ENCODE measurements at regions not wholly inside any gene's neighbourhood (a gene's known extent, or its start where the extent isn't known, plus 50 kb on each side); places are given as distances from the start of the nearest gene placed in this dataset.

DNA sequence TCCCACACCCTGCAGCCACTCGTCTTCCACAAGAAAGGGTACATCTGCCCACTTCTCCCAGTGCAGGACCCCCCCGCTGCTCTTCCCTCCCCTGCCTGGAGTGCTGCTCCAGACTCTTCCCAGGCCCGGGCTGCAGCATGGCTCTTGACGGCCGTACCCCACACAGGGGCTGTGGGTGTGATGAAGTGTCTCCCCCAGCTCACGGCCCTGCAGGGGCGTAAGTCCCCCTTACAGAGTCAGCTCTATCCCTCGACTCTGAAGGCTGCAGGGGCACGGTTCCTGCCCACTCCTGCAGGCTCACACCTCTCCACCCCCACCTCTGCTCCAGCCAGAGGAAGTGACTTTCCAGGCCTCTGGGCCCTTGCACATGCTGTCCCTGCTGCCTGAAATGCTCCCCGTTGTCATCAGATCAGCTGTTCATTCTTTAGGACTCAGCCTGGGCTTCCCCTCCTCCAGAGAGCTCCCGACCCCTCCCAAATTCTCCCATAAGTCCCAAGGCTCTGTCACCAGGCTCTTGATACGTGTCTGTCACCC, 180.6 kb upstream of the IER5L start:
- DNase-seq (ENCODE audit: low spot score), result no peak
- Histone ChIP-seq H3K27ac (ENCODE audit: poor library complexity, severe bottlenecking) (no peak overlapping the region), H3K4me3 (ENCODE audit: severe bottlenecking) (no peak overlapping the region), H3K4me1 (ENCODE audit: insufficient read depth, poor library complexity, severe bottlenecking) (peaks cover 3% of the 10 kb centered on the region), H3K9me3 (ENCODE audit: severe bottlenecking) (no peaks in the 10 kb centered on the region), H3K36me3 (ENCODE audit: low read depth) (no peaks in the 10 kb centered on the region), H3K27me3 (ENCODE audit: insufficient read depth, poor library complexity, severe bottlenecking) (no peaks in the 10 kb centered on the region)
- TF ChIP-seq, protein P1, sequence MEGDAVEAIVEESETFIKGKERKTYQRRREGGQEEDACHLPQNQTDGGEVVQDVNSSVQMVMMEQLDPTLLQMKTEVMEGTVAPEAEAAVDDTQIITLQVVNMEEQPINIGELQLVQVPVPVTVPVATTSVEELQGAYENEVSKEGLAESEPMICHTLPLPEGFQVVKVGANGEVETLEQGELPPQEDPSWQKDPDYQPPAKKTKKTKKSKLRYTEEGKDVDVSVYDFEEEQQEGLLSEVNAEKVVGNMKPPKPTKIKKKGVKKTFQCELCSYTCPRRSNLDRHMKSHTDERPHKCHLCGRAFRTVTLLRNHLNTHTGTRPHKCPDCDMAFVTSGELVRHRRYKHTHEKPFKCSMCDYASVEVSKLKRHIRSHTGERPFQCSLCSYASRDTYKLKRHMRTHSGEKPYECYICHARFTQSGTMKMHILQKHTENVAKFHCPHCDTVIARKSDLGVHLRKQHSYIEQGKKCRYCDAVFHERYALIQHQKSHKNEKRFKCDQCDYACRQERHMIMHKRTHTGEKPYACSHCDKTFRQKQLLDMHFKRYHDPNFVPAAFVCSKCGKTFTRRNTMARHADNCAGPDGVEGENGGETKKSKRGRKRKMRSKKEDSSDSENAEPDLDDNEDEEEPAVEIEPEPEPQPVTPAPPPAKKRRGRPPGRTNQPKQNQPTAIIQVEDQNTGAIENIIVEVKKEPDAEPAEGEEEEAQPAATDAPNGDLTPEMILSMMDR (IDR thresholded peaks at IDR 0.05; ENCODE audit: poor library complexity, severe bottlenecking), result no peak
- ATAC-seq (ENCODE audit: low read depth), result no peak

DNA sequence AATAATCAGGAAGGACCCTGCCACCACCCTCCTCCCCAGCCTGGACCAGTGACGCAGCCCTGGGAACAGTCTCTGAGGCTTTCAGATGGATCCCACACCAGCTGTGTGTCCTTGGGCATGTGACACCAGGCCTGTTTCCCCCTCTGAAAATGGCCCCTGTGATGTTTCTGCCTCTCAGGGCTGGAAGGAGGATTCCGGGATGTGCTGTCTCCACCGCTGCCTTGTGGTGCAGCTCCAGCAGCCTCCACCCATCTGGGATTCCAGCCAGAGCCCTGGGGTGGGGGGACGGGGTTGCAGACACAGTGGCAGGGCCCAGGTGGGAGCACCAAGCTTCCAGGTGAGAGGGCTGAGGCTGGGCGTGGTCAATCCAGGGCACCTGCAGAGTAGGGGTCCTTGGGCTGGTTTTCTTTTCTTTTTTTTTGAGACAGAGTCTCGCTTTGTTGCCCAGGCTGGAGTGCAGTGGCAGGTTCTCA, 179.7 kb upstream of the IER5L start:
- Histone ChIP-seq H3K4me1 (ENCODE audit: insufficient read depth, poor library complexity, severe bottlenecking) (peaks cover 3% of the 10 kb centered on the region), H3K27me3 (ENCODE audit: insufficient read depth, poor library complexity, severe bottlenecking) (no peaks in the 10 kb centered on the region), H3K4me3 (ENCODE audit: severe bottlenecking) (no peak overlapping the region), H3K36me3 (ENCODE audit: low read depth) (no peaks in the 10 kb centered on the region), H3K9me3 (ENCODE audit: severe bottlenecking) (no peaks in the 10 kb centered on the region), H3K27ac (ENCODE audit: poor library complexity, severe bottlenecking) (no peak overlapping the region)
- TF ChIP-seq, protein P1 (IDR thresholded peaks at IDR 0.05; ENCODE audit: poor library complexity, severe bottlenecking), result no peak
- DNase-seq (ENCODE audit: low spot score) (no peak), ATAC-seq (ENCODE audit: low read depth) (no peak)

DNA sequence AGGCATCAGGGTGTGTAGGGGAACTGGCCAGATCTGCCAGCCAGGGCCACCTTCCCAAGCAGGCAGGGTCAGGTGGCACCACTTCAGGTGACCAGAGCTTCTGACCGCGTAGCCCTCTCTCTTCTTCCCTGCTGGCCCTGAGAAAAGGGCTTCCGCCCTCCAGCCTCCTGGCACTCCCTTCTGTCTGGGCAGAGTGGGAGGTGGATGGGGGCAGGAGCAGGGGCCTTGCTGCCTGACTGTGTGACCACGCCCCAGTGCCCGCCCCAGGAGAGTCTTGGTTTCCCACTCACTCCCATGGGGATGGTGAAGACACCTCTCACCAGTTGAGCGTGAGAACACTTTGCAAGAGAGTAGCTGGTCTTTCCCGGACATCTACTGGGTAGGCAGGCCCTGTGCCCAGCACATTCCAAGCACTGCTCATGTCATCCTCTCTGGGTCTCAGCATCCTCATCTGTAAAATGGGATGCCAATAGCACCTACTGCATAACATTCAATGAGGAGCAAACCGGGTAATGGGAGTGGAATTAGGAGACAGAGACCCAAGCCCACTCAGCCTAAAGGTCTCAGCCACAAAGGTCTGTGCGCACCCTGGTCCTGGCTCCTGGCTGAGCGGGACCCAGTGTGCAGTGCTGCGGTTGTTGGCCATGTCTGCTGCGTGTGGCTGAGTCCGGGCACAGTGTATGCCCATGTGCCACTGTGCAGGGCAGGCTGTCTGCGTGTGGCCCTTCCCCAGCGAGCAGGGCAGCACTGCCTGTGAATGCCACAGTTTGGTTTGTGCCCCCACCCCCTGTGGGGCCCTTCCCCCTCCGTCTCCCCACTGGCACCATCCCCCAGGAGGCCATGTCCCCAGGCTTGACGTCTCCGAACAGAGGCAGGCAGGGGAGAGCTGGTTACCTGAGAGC, 179.1 kb upstream of the IER5L start:
- TF ChIP-seq, protein P1 (IDR thresholded peaks at IDR 0.05; ENCODE audit: poor library complexity, severe bottlenecking), result no peak
- H3K9me3 ChIP-seq (ENCODE audit: severe bottlenecking), result no peaks in the 10 kb centered on the region
- H3K27me3 ChIP-seq (ENCODE audit: insufficient read depth, poor library complexity, severe bottlenecking), result no peaks in the 10 kb centered on the region
- H3K27ac ChIP-seq (ENCODE audit: poor library complexity, severe bottlenecking), result no peak overlapping the region
- peaks cover under 1% of the 10 kb centered on the region for H3K4me1 ChIP-seq (ENCODE audit: insufficient read depth, poor library complexity, severe bottlenecking)
- no peak overlapping the region for H3K4me3 ChIP-seq (ENCODE audit: severe bottlenecking)
- H3K36me3 ChIP-seq (ENCODE audit: low read depth), result no peaks in the 10 kb centered on the region
- DNase-seq (ENCODE audit: low spot score) (no peak), ATAC-seq (ENCODE audit: low read depth) (no peak)

DNA sequence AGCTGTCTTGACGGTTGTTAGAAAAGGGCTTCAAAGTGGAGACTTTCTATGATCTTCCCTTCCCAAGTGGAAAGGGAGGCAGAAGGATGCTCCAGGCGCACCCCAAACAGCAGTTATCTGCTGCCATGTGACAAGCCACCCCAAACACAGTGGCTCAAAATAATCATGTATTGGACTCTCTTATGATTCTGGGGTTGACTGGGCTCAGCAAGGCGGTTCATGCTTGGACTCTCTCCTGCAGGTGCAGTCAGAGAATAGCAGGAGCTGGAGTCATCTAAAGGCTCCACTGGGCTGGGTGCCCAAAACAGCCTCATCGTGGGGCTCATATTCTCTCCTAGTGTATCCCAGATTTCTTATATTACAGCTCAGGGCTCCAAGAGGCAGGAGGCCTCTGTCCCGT, 177.6 kb upstream of the IER5L start:
- Histone ChIP-seq H3K9me3 (ENCODE audit: severe bottlenecking) (no peaks in the 10 kb centered on the region), H3K27ac (ENCODE audit: poor library complexity, severe bottlenecking) (no peak overlapping the region), H3K4me1 (ENCODE audit: insufficient read depth, poor library complexity, severe bottlenecking) (no peaks in the 10 kb centered on the region), H3K27me3 (ENCODE audit: insufficient read depth, poor library complexity, severe bottlenecking) (no peaks in the 10 kb centered on the region), H3K4me3 (ENCODE audit: severe bottlenecking) (no peak overlapping the region), H3K36me3 (ENCODE audit: low read depth) (no peaks in the 10 kb centered on the region)
- DNase-seq (ENCODE audit: low spot score) (no peak), ATAC-seq (ENCODE audit: low read depth) (no peak)
- TF ChIP-seq, protein P1 (IDR thresholded peaks at IDR 0.05; ENCODE audit: poor library complexity, severe bottlenecking), result no peak

DNA sequence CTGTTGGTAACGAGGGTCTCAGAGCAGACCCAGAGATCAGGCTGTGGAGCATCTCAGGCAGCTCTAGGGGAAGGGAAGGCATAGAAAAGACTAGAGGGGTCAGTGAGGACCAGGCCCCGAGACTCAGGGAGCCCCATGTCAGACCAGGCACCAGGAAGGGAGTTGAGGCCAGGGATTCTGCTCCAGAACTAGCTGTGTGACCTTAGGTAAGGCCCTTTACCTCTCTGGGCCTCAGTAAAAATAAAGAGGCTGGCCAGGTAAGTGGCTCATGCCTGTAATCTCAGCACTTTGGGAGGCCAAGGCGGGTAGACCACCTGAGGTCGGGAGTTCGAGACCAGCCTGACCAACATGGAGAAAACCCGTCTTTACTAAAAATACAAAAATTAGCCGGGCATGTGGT, 176.4 kb upstream of the IER5L start:
- no peaks in the 10 kb centered on the region for H3K36me3 ChIP-seq (ENCODE audit: low read depth)
- DNase-seq (ENCODE audit: low spot score) (no peak), ATAC-seq (ENCODE audit: low read depth) (no peak)
- H3K27me3 ChIP-seq (ENCODE audit: insufficient read depth, poor library complexity, severe bottlenecking), result no peaks in the 10 kb centered on the region
- no peaks in the 10 kb centered on the region for H3K4me1 ChIP-seq (ENCODE audit: insufficient read depth, poor library complexity, severe bottlenecking)
- TF ChIP-seq, protein P1 (IDR thresholded peaks at IDR 0.05; ENCODE audit: poor library complexity, severe bottlenecking), result no peak
- no peaks in the 10 kb centered on the region for H3K9me3 ChIP-seq (ENCODE audit: severe bottlenecking)
- H3K27ac ChIP-seq (ENCODE audit: poor library complexity, severe bottlenecking), result no peak overlapping the region
- no peak overlapping the region for H3K4me3 ChIP-seq (ENCODE audit: severe bottlenecking)

Measured in RWPE2 (cell line).